GM19025 (cell line): ENCODE measurements at regions not wholly inside any gene's neighbourhood (a gene's known extent, or its start where the extent isn't known, plus 50 kb on each side); places are given as distances from the start of the nearest gene placed in this dataset.

ENCODE experiments used
- ATAC-seq: cut with Tn5 transposase; IDR thresholded peaks from one replicate; pipeline ENCODE4 v1.9.1; 2021; ENCODE audit warnings: mild to moderate bottlenecking, low read depth, moderate library complexity; ENCODE audit not compliant: unreplicated experiment

DNA sequence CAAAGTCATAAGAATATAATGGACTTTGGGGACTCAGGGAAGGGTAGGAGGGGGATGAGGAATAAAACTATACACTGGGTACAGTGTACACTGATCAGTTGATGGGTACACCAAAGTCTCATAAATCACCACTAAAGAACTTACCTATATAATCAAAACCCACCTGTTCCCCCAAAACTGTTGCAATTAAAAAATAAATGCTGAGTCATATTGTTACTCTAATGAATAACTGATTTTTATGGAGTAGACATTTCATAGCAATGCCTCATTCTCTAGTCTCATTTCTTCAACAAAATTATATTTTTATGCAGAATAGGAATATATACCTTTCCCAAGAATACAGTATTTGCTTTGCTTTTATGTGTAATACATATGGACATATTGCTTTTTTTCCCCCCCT is 181.2 kb downstream of the ST6GAL2 start:
- no peak for ATAC-seq

DNA sequence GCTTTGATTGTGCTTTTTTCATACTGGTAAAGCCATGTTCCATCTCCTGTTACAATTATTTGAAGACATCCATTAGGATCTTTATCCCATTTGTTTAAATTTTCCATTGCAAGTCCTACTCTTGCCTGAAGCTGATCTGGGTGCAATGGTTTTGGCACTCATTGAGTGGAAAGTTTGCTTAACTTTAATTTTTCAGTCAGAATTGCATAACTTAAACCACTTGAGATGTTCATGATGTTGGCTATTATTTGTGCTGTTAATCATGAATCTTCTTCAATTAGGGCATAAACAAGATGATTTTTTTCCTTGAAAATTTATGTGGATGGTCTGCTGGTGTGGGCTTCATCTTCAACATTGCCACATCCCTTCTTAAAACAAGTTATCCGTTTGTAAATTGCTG is 180.1 kb downstream of the ST6GAL2 start:
- no peak for ATAC-seq

DNA sequence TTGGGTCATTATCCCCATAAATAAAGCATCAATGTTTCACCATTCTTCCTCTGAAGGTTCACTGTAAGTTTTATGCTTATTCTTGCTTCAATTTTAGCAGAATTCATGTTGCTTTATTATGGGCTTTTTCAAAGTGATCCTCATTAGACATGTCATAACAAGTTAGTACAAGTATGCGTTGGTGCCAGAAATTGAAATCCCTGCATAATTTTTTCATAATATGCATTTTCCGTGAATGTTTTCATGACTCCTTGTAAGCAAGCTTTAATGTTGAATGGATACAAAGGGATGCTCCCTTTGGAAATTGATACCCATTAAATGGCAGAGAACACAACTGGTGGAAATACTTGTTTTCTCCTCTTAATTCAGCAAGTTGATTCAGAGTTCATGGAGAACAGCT is 179.7 kb downstream of the ST6GAL2 start:
- ATAC-seq: no peak

DNA sequence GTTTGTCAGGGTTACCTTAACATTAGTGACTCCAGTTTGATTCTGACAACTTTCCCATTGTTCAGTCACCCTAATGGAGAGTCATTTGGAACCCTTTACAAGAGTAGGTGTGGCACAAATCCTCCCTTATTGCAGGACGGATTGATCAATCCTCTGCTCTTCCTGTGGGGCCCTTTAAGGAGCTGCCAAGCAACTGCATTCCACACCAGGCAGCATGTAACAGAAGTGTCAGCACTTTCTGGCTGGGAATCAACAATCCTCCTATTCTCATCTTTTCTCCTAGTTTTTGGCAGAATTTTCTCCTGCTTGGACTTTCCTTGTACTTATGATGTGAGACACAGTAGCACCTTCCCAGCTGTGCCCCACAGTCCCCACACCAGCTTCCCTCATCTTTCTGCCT is 177.8 kb downstream of the ST6GAL2 start:
- no peak for ATAC-seq

DNA sequence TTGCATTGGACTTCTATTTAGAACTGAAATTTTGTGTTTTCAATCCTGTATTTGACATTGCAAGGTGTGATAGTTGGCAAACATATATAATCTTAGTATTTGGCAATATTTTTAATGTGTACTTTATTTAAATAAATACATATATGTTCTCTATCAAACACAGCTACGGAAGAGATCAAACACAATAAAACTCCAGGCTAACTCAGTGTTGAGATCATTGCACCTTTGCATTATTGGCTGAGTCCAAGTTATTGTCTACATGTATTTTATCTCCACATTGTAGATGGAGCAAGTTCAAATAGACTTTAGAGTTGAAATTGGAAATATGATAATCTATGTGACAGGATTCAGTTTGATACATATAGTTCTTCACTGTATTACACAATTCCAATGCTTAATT is 176.7 kb downstream of the ST6GAL2 start:
- no peak for ATAC-seq

DNA sequence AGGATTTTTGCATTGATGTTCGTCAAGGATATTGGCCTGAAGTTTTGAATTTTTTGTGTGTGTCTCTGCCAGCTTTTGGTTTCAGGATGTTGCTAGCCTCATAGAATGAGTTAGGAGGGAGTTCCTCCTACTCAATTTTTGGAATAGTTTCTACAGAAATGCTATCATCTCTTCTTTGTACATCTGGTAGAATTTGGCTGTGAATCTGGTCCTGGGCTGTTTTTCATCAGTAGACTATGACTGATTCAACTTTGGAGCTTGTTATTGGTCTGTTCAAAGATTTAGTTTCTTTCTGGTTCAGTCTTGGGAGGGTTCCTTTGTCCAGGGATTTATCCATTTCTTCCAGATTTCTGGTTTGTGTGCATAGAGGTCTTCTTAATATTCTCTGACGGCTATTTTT is 166.7 kb downstream of the ST6GAL2 start:
- ATAC-seq: no peak

DNA sequence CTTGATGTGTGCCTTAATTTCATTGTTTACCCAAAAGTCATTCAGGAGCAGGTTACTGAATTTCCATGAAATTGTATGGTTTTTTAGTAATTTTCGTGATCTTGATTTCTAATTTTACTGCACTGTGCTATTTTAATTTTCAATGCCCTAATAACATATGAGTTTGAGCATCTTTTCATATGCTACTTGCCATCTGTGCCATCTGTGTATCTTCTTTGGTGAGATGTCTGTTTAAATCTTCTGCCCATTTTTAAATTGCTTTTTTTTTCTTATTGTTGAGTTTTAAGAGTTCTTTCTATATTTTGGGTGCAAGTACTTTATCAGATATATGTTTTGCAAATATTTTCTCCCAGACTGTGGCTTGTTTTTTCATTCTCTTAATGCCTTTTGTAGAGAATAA is 165.9 kb downstream of the ST6GAL2 start:
- no peak for ATAC-seq

DNA sequence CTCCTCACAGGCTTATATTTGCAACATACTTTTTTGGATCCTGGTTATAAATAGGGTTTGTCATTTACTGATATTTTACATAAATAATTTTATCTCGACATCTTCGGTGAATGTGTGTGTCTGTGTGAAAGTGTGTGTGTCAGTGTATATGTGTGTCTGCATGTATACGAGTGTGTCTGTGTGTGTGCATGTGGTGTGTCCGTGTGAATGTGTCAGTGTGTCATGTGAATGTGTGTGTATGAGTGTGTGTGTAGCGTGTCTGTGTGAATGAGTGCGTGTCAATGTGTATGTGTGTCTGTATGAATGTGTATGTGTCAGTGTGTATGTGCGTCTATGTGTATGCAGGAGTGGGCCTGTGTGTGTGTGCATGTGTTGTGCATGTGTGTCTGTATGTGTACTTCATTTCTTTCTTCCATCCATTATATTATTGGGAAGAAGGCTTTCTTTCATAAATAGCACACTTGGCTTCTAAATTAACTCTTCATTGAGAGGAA is 161.6 kb downstream of the ST6GAL2 start:
- ATAC-seq: no peak

DNA sequence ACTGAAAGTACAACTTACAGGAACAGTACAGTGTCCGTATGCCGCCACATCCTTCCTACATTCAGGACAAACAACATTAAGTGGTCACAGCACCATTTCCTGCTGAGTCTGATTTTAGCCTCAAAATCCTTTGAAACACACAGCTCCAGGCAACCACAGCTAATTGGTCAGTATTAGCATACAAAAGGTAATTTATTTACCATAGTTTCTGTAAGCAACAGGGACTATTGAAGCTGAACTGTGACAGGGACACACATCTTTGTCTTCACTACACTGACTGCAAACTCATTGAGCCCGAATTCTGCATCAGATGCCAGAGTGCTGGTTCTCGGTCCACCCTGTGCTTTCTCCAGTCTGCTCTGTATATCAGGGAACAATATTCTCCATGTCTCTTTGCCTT is 151.8 kb downstream of the ST6GAL2 start:
- ATAC-seq: no peak

DNA sequence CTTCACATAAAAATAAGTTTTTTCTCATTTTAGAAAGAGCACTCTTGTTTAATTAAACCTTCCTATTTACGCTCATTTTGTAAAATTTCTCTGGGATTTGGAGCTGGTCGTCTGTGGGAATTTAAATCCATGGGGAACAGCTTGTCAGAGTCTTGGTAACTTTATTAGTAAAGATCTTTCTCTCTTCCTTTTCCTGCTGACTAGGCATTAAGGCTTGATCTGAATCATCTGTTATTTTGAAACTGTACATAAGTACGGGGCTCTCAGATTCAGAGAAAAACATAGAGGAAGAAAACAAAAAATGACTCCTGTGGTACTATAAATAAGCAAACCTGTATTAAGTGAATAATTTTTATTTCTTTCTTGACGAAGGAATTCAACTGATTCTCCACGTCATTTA is 150.2 kb downstream of the ST6GAL2 start:
- no peak for ATAC-seq

DNA sequence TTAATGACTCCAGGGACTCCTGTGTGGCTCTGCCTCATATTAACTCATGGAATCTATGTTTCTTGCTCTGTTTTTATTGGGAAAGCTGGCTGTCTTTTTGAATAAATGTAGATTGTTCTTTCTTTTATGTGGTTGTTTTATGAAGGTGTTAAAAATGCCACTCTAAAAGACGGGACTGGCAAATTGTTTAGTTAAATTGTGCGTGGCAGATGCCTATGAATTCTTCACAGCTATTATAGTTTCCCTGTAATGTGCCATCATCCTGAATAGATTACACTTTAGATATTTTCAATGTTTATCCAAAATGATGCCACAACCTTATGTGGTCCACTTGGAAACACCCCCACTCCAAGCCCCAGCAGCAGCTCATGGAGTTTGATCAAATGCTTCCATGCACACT is 149.7 kb downstream of the ST6GAL2 start:
- ATAC-seq: no peak

DNA sequence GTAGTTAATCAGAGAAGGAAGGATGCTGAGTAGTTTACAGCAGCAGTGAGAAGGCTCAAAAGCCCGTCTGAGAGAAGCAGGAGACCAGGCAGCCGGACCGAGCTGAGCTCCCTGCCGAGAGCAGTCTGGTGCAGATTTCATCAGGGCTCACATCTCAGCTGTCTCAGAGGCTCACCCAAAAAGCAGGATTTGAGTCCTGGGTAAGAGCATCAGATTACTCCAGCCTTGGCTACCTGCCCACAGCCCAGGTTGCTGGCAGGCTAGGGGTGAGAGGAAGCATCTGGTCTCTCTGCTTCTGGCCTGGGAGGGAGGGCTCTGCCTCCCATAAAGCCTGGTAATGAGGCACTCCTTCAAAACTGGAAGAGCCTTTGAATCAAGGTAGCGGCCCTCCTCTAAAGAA is 140.5 kb downstream of the ST6GAL2 start:
- no peak for ATAC-seq

DNA sequence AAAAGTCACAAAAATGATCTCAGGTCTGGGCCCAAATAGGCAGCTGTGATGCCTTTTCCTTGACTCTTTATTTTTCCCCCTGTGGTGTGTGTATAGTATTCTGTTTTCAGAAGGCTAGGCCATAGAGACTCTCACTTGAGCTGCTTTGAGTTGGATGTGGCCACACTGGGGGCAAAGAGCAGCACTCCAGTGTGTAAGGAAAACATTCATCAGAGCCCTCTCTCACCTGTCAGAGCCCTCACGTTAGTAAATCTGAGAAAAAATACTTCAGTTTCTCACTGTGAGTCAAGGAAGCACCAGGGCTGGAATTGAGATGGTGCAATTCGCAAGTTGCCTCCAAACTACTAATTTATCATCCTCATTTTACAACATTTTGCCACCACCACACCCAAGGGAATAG is 136.1 kb downstream of the ST6GAL2 start:
- no peak for ATAC-seq
